NCI-H146 treated with DMSO at 0.1 percent for 48 hours (cell line): ENCODE measurements at regions not wholly inside any gene's neighbourhood (a gene's known extent, or its start where the extent isn't known, plus 50 kb on each side); places are given as distances from the start of the nearest gene placed in this dataset.

Experiments
- DNase-seq: peaks from one replicate; lab custom pipeline; 2025; ENCODE audit not compliant: unreplicated experiment; lab: John Stamatoyannopoulos, UW

DNA sequence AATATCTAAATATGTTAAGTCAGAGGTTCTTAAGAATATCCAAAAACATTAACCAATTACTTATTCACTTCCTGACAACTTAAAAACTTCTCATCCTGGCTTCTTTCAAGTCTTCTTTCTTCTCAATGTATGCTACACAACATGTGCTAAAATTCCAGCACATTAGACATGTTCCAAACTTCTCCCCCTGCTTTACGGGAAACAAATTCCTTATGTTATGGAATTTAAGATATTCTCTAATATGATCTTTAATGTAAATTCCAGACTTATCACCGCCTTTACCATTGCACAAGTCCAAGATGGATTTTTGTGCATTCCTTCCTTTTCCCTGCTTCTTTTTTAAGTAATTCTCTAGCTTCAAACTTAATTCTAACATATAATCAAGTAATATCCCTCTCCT lies 964.5 kb upstream of the CHORDC1 start:
- no peak for DNase-seq

GRCh38 chr11:91178366-91178765 lies 955.5 kb upstream of the CHORDC1 start:
- no peak for DNase-seq

DNA sequence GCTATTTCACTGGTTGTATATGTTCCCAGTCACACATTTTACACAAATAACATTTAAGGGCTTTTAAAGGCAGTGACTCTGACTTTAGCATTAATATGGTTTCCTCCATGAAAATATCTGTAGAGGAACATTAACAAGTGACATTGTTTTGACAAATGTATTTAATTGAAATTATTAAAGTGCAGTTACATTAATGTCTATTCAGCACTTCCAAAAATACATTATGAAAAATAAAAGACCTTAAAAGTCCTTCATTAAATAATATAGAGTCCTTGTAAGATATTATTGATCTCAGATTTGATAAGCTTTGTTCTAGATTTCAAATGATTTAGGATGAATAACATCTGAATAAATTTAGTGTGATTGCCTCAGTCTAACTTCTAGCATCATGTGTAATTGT lies 951.9 kb upstream of the CHORDC1 start:
- DNase-seq = no peak

DNA sequence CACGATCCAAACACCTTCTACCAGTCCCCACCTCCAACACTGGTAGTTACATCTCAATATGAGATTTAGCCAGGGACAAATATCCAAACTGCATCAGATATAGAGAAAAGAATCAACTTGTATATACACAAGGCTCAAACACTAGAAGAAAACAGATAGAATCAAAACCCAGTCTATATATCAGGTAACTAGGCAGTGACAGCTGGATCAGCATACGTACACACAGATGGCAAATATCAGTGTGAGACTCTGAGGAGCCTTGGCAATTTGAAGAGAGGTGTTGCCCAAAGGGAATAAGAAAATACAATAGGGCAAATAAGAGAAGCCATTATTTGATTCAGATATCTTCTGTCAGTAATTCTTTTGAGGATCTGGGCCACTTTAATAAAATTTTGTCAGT lies 951.3 kb upstream of the CHORDC1 start:
- DNase-seq = no peak

- no peak for DNase-seq
Measured at GRCh38 chr11:91173701-91174100, 950.9 kb upstream of the CHORDC1 start.

DNA sequence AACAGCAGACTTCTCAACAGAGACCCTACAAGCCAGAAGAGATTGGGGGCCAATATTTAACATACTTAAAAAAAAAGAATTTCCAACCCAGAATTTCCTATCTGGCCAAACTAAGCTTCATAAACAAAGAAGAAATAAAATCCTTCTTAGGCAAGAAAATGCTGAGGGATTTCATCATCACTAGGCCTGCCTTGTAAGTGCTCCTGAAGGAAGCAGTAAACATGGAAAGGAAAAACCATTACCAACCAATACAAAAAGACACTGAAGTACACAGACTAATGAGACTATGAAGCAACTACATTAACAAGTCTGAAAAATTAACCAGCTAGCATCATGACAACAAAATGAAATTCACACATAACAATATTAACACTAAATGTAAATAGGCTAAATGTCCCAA lies 947.9 kb upstream of the CHORDC1 start:
- DNase-seq = no peak

- DNase-seq = no peak
Measured at GRCh38 chr11:91164452-91164822, 941.6 kb upstream of the CHORDC1 start.

- peak; percentile 39 for DNase-seq
Measured at GRCh38 chr11:91163619-91164451, 941.0 kb upstream of the CHORDC1 start.

GRCh38 chr11:91160661-91161060 lies 937.8 kb upstream of the CHORDC1 start:
- no peak for DNase-seq

DNA sequence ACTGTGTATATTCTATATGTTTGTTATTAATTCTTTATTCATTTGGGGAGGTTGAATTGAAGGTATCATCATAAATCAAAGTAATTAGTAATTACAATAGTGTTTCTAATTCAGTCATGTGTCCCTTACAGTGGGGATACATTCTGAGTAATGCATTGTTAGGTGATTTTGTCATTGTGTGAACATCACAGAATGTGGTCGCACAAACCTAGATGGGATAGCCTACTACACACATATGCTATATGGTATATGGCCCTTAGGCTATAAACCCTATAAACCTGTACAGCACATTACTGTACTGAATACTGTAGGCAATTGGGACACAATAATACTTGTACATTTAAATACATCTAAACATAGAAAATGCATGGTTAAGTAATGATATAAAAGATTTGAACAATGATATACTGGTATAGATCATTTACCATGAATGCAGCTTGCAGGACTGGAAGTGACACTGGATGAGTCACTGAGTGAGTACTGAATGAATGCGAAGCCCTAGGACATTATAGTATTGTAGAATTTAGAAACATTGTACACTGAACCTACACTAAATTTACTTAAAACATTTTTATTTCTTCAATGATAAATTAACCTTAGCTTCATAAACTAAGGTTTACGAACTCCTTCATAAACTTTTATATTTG lies 936.2 kb upstream of the CHORDC1 start:
- DNase-seq = no peak

DNA sequence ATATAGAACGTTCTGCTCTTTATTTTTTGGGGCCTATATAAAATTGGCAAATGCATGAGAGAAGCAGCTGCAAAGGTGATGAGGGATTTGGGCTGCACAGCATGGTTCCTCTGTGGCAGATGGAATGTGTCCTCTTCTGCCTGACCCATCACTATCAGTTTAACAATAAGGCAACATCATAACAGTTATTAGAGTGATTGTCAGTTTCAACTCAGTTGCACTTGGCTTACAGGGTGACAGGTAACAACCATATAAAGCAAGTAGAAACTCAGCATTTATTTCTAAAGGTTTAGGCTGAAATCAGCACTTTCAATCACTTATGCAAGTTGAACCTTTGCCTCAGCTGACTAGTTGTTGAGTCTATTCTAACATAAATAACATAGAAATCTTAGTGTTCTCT lies 935.4 kb upstream of the CHORDC1 start:
- DNase-seq = no peak

GRCh38 chr11:91156041-91156440 lies 933.2 kb upstream of the CHORDC1 start:
- DNase-seq = no peak

- DNase-seq = no peak
Measured at GRCh38 chr11:91147885-91148284, 925.0 kb upstream of the CHORDC1 start.

DNA sequence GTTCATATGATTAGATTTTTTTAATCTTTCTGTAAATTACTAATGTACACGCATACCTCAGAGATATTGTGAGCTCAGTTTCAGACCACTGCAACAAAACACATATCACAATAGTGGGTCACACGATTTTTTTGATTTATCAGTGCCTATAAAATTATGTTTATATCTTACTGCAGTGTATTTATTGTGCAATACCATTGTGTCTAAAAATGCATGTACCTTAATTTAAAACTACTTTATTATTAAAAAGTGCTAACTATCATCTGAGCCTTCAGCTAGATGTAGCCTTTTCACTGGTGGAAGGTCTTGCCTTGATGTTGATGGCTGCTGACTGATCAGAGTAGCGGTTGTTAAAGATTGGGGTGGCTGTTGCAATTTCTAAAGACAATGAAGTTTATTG lies 918.8 kb upstream of the CHORDC1 start:
- DNase-seq = no peak

- DNase-seq = no peak
Measured at GRCh38 chr11:91136631-91137030, 913.8 kb upstream of the CHORDC1 start.

DNA sequence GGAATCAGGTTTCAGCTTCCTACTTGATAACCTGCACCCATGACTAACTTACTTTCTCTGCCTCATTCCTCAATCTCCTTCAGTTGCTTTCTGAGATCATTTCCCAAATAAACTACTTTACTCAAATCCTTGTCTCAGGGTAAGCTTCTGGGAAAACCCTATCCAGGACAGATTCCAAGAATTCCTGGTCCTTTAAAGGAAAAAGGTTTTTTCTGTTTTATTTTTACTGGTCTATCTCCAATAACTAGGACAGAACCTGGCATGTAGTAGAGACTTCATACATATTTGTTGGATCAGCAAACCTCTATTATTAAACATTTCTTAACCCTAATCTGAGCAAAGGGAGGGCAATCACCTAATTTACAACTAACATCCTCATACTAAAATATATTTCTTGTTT lies 910.5 kb upstream of the CHORDC1 start:
- DNase-seq = no peak

DNA sequence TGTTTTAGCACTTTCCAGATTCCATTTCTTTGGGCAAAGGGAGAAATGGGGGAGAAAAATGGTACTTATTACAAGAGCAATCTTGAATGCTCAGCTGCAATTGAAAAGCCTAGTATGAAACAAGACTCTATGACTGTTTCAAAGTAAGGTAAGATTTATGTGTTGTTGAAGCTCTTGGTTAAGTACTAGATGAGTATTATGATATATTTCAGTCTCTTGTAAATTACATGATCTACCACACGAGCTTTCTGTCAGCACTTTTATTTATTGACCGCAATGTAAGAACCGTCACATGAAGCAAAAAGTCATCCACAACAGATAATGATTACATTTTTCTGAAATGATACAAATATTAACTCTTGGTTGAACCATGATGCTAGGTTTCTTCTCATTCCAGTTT lies 906.7 kb upstream of the CHORDC1 start:
- no peak for DNase-seq

DNA sequence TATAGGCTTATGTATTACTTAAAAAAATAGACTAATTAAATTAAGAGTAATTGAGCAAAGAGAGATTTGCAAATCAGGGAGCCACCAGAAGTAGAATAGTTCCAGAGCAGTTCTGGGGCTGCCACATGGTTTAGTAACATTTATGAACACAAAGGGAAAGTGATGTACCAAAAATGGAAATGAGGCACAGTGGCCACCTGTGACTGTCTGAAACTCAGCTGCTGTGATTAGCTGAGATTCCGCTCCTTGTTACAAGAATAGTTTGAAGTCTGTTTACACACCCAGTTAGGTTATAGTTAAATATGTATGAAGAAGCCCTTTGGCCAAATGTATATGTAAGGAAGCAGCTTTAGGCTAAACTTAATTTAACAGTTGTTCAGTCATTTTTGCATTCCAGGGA lies 901.5 kb upstream of the CHORDC1 start:
- no peak for DNase-seq

- no peak for DNase-seq
Measured at GRCh38 chr11:91115116-91115515, 892.3 kb upstream of the CHORDC1 start.

GRCh38 chr11:91104237-91104636 lies 881.4 kb upstream of the CHORDC1 start:
- DNase-seq = no peak

DNA sequence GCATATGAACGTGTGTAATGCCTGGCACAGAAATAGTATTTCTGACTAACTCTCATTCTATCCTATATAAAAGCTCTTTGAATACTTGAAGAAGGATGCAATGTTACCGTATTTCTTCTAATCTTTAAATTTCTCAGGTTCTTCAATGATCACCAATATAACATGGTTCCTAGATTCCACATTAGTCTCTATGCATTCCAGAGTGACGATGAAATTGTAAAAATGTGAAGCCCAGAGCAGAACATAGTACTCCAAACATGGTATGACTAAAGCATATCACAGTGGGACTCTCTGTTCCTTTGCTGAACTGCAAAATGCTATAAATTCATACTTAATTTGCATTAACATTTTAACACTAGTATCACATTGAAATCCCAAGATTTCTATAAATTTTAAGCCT lies 877.6 kb upstream of the CHORDC1 start:
- no peak for DNase-seq

GRCh38 chr11:91097083-91097482 lies 874.2 kb upstream of the CHORDC1 start:
- DNase-seq = no peak

DNA sequence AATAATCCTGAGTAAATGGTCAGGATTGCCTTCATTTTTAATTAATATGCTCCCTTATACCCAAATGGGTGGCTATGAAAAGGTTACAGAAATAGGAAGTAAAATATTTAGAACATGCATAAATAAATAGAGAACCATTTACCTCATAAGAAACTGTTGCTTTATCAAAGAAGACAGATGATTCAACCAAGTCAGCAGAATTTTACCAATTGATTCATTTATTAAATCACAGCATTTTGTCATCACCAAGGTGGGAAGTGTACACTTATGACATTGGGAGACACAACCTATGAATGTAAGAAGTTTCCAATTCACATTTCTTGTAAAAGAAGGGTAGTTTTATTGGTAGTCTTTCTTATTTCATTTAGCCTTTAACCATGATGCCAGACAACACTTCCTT lies 870.3 kb upstream of the CHORDC1 start:
- DNase-seq = no peak
